ENCODE measurements at regions not wholly inside any gene's neighbourhood (a gene's known extent, or its start where the extent isn't known, plus 50 kb on each side); places are given as distances from the start of the nearest gene placed in this dataset.

- no peak for TF ChIP-seq CTCF (IDR thresholded peaks at IDR 0.05; ENCODE audit: low read depth, low read length, missing control alignments)
- in situ Hi-C loops (cut with HindIII; ENCODE audit: low pct_ligation_motif_present, low sequenced_read_pairs): no loop called here
- H3K27me3 ChIP-seq (replicated peaks): no peaks in the 10 kb centered on the region
- no peaks in the 10 kb centered on the region for H3K36me3 ChIP-seq (replicated peaks)
- no peak overlapping the region for H3K27ac ChIP-seq
- no peak for DNase-seq
- H3K4me3 ChIP-seq (ENCODE audit: low read depth, low read length): no peak overlapping the region
Observed at GRCh38 chr3:73718326-73719110, 93.8 kb upstream of the PDZRN3 start.

GRCh38 chr3:73716418-73716817 lies 91.7 kb upstream of the PDZRN3 start:
- Histone ChIP-seq H3K27ac (no peak overlapping the region), H3K4me3 (ENCODE audit: low read depth, low read length) (no peak overlapping the region), H3K27me3 (replicated peaks) (no peaks in the 10 kb centered on the region), H3K36me3 (replicated peaks) (no peaks in the 10 kb centered on the region)
- no peak for DNase-seq
- in situ Hi-C loops (cut with HindIII; ENCODE audit: low pct_ligation_motif_present, low sequenced_read_pairs): no loop called here
- no peak for TF ChIP-seq CTCF (IDR thresholded peaks at IDR 0.05; ENCODE audit: low read depth, low read length, missing control alignments)

GRCh38 chr3:73710340-73710739 lies 85.6 kb upstream of the PDZRN3 start:
- DNase-seq: no peak
- no peak for TF ChIP-seq CTCF (IDR thresholded peaks at IDR 0.05; ENCODE audit: low read depth, low read length, missing control alignments)
- in situ Hi-C loops (cut with HindIII; ENCODE audit: low pct_ligation_motif_present, low sequenced_read_pairs): no loop called here
- no peak overlapping the region for H3K4me3 ChIP-seq (ENCODE audit: low read depth, low read length)
- no peak overlapping the region for H3K27ac ChIP-seq
- H3K36me3 ChIP-seq (replicated peaks): no peaks in the 10 kb centered on the region
- H3K27me3 ChIP-seq (replicated peaks): no peaks in the 10 kb centered on the region

GRCh38 chr3:73709712-73710111 lies 85.0 kb upstream of the PDZRN3 start:
- in situ Hi-C loops (cut with HindIII; ENCODE audit: low pct_ligation_motif_present, low sequenced_read_pairs): no loop called here
- Histone ChIP-seq H3K36me3 (replicated peaks) (no peaks in the 10 kb centered on the region), H3K27ac (no peak overlapping the region), H3K4me3 (ENCODE audit: low read depth, low read length) (no peak overlapping the region), H3K27me3 (replicated peaks) (no peaks in the 10 kb centered on the region)
- no peak for DNase-seq
- no peak for TF ChIP-seq CTCF (IDR thresholded peaks at IDR 0.05; ENCODE audit: low read depth, low read length, missing control alignments)

GRCh38 chr3:73708956-73709355 lies 84.2 kb upstream of the PDZRN3 start:
- DNase-seq: no peak
- TF ChIP-seq CTCF (IDR thresholded peaks at IDR 0.05; ENCODE audit: low read depth, low read length, missing control alignments): no peak
- Histone ChIP-seq H3K4me3 (ENCODE audit: low read depth, low read length) (no peak overlapping the region), H3K36me3 (replicated peaks) (no peaks in the 10 kb centered on the region), H3K27ac (no peak overlapping the region), H3K27me3 (replicated peaks) (no peaks in the 10 kb centered on the region)
- in situ Hi-C loops (cut with HindIII; ENCODE audit: low pct_ligation_motif_present, low sequenced_read_pairs): no loop called here

GRCh38 chr3:73707772-73708171 lies 83.0 kb upstream of the PDZRN3 start:
- in situ Hi-C loops (cut with HindIII; ENCODE audit: low pct_ligation_motif_present, low sequenced_read_pairs): no loop called here
- no peak overlapping the region for H3K4me3 ChIP-seq (ENCODE audit: low read depth, low read length)
- no peaks in the 10 kb centered on the region for H3K36me3 ChIP-seq (replicated peaks)
- no peak overlapping the region for H3K27ac ChIP-seq
- no peak for TF ChIP-seq CTCF (IDR thresholded peaks at IDR 0.05; ENCODE audit: low read depth, low read length, missing control alignments)
- no peak for DNase-seq
- H3K27me3 ChIP-seq (replicated peaks): no peaks in the 10 kb centered on the region

All from brain microvascular endothelial cell (primary cell).